A673 (cell line): ENCODE measurements at regions not wholly inside any gene's neighbourhood (a gene's known extent, or its start where the extent isn't known, plus 50 kb on each side); places are given as distances from the start of the nearest gene placed in this dataset.

ENCODE experiments used
- BruUV-seq: library from RNA; stranded (reverse); fragments of 400-500 nt; replicated peaks from 2 replicates; lab custom pipeline; 2021; lab: Mats Ljungman, UMichigan
- CTCF ChIA-PET: fragments of 300-600 bp; sonication (Branson Sonifier 250); formaldehyde crosslinking; loops from one replicate; lab custom pipeline; 2022; ENCODE audit warnings: antibody characterized with exemption; lab: Charles Lee
- POLR2A ChIA-PET: fragments of 300-600 bp; sonication (Branson Sonifier 250); formaldehyde crosslinking; loops from one replicate; lab custom pipeline; 2022; ENCODE audit warnings: antibody characterized with exemption; ENCODE audit not compliant: low non-redundant PET; lab: Charles Lee
- DNase-seq: peaks from one replicate; pipeline ENCODE4 v3.0.0-alpha.2; 2015; ENCODE audit warnings: low spot score
- H3K27ac ChIP-seq: fragments of 200-600 bp; sonication (generic); 2 replicates; pipeline ENCODE4 v1.5.1; 2016; ENCODE audit warnings: mixed run types, low read depth, mild to moderate bottlenecking, mixed read lengths, antibody characterized with exemption, low read length; ENCODE audit not compliant: poor library complexity, severe bottlenecking
- H3K27me3 ChIP-seq: fragments of 200-600 bp; sonication (generic); replicated peaks from 2 replicates; pipeline ENCODE4 v1.6.1; 2017; ENCODE audit warnings: mixed run types, low read depth, mild to moderate bottlenecking, mixed read lengths, antibody characterized with exemption, low read length; ENCODE audit not compliant: insufficient read depth, poor library complexity
- H3K36me3 ChIP-seq: fragments of 200-600 bp; sonication (generic); 2 replicates; pipeline ENCODE4 v1.6.1; 2016; ENCODE audit warnings: mixed run types, mild to moderate bottlenecking, mixed read lengths, antibody characterized with exemption, low read length; ENCODE audit not compliant: insufficient read depth, poor library complexity, severe bottlenecking
- H3K4me1 ChIP-seq: fragments of 200-600 bp; sonication (generic); 2 replicates; pipeline ENCODE4 v1.6.1; 2017; ENCODE audit warnings: mixed run types, mild to moderate bottlenecking, mixed read lengths, antibody characterized with exemption, low read length; ENCODE audit not compliant: insufficient read depth, poor library complexity, severe bottlenecking
- H3K4me3 ChIP-seq: fragments of 200-600 bp; sonication (generic); 2 replicates; pipeline ENCODE4 v1.5.1; 2016; ENCODE audit warnings: low read depth, mixed run types, mild to moderate bottlenecking, mixed read lengths, low read length; ENCODE audit not compliant: poor library complexity, severe bottlenecking
- H3K9me3 ChIP-seq: fragments of 200-600 bp; sonication (generic); 2 replicates; pipeline ENCODE4 v1.6.1; 2016; ENCODE audit warnings: mixed run types, low read depth, mild to moderate bottlenecking, mixed read lengths, antibody characterized with exemption, low read length; ENCODE audit not compliant: poor library complexity, severe bottlenecking
- EZH2 ChIP-seq: fragments of 200-600 bp; sonication (generic); IDR thresholded peaks from 2 replicates; pipeline ENCODE4 v1.6.1; 2017; ENCODE audit warnings: borderline replicate concordance, low read depth, mild to moderate bottlenecking, mixed read lengths, antibody characterized with exemption, low read length; ENCODE audit not compliant: poor library complexity, severe bottlenecking
- intact Hi-C: fragments of 100-400 bp; cut with micrococcal nuclease; formaldehyde crosslinking; loops from one replicate; pipeline ENCODE4 v1.10.0; 2022; ENCODE audit not compliant: unreplicated experiment
- TF ChIP-seq, protein P1 (sequence below): fragments of 300-800, 200-600 bp; sonication (generic); conservative IDR thresholded peaks from 2 replicates; pipeline ENCODE4 v1.5.1; 2017; ENCODE audit warnings: low read depth, mild to moderate bottlenecking, antibody characterized with exemption, low read length, moderate library complexity, mixed read lengths

DNA sequence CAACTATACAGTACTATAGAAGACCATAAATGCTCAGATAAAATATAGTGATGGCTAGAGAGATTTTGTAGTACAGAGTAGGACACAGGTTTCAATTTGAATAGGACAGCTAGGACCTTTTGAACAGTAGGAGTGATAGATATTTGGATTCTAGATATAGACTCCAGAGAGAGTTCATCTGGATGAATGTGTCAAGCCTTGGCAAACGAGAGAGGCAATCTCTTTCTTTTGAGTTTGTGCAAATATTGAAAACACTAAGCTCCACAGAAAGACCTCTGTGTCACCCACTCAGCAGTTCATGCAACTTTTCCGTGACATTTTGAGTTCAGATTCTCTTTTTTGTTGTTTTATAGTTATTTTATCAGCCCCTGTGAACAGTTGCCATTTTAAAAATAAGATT, 834.3 kb upstream of the COBL start:
- no peaks in the 10 kb centered on the region for H3K27me3 ChIP-seq
- ChIA-PET CTCF (no interaction called here), POLR2A (no interaction called here)
- H3K36me3 ChIP-seq: no peaks in the 10 kb centered on the region
- no TSS peak for BruUV-seq
- DNase-seq: no peak
- no peak for TF ChIP-seq EZH2
- TF ChIP-seq, protein P1, sequence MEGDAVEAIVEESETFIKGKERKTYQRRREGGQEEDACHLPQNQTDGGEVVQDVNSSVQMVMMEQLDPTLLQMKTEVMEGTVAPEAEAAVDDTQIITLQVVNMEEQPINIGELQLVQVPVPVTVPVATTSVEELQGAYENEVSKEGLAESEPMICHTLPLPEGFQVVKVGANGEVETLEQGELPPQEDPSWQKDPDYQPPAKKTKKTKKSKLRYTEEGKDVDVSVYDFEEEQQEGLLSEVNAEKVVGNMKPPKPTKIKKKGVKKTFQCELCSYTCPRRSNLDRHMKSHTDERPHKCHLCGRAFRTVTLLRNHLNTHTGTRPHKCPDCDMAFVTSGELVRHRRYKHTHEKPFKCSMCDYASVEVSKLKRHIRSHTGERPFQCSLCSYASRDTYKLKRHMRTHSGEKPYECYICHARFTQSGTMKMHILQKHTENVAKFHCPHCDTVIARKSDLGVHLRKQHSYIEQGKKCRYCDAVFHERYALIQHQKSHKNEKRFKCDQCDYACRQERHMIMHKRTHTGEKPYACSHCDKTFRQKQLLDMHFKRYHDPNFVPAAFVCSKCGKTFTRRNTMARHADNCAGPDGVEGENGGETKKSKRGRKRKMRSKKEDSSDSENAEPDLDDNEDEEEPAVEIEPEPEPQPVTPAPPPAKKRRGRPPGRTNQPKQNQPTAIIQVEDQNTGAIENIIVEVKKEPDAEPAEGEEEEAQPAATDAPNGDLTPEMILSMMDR: no peak
- H3K27ac ChIP-seq: no peak overlapping the region
- H3K4me3 ChIP-seq: no peak overlapping the region
- intact Hi-C loops: no loop called here
- H3K4me1 ChIP-seq: no peaks in the 10 kb centered on the region
- peaks cover 45% of the 10 kb centered on the region for H3K9me3 ChIP-seq

DNA sequence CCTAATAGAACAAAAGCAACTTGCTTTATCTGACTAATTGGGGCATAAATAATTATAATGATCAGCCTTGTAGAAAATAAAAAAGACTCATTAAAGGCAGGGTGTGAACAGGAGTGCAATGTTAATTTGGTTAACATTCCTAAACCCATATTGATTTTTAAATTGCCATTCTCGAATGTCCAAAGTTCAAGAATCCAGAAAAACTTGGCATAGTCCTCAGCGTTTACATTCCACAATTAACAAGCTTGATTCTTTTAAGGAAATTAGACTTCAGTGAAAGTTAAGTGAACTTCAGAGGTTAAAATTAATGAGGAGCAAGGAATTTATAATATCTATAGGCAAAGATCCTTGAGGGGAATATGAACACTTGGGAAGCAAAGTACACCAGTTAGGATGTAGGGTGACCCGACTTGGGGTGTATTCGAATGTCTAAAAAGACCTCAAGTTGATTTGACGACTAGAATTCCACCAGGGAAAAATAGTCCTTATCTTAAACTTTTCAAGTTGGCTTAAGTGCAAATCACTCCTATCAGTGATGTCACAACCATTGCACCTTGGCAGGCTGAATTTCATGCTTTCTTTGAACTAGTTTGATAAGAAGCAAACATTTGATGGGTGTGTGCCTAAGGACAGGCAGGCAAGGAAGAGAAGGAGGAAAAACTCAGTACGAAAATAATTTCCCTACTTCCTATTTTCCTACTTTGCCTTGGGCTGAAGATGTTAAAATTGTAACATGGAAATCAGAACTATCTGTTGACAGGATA, 830.4 kb upstream of the COBL start:
- no peak for TF ChIP-seq EZH2
- TF ChIP-seq, protein P1: no peak
- no peak for DNase-seq
- POLR2A ChIA-PET: no interaction called here
- H3K9me3 ChIP-seq: peaks cover 39% of the 10 kb centered on the region
- no peaks in the 10 kb centered on the region for H3K36me3 ChIP-seq
- no TSS peak for BruUV-seq
- CTCF ChIA-PET: no interaction called here
- H3K4me1 ChIP-seq: no peaks in the 10 kb centered on the region
- no peak overlapping the region for H3K27ac ChIP-seq
- H3K27me3 ChIP-seq: no peaks in the 10 kb centered on the region
- intact Hi-C loops: no loop called here
- no peak overlapping the region for H3K4me3 ChIP-seq

DNA sequence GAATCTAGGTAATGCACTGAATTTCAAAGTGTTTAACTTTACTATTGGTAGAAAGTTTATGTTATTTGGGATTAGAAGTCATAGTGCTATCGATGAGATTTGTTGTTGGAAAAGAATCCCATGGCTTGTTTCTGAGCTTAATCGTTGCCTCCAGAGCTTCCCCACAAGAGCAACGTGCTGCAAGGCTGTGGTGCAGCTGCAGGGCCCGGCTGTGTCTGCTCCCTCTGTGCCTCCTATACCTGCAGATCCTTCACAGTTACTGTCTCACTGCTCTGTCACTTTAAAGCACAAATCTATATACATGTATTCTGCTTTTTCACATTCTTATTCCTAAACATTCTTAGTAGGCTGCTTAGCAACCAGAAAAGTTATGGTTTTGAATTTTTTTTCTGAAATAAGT, 826.6 kb upstream of the COBL start:
- DNase-seq: no peak
- BruUV-seq: no TSS peak
- ChIA-PET POLR2A (no interaction called here), CTCF (no interaction called here)
- no peak for TF ChIP-seq EZH2
- TF ChIP-seq, protein P1: no peak
- no peaks in the 10 kb centered on the region for H3K36me3 ChIP-seq
- no peak overlapping the region for H3K27ac ChIP-seq
- H3K9me3 ChIP-seq: peaks cover 34% of the 10 kb centered on the region
- no peak overlapping the region for H3K4me3 ChIP-seq
- intact Hi-C loops: no loop called here
- no peaks in the 10 kb centered on the region for H3K4me1 ChIP-seq
- H3K27me3 ChIP-seq: no peaks in the 10 kb centered on the region
